HEK293 (cell line): ENCODE measurements at regions not wholly inside any gene's neighbourhood (a gene's known extent, or its start where the extent isn't known, plus 50 kb on each side); places are given as distances from the start of the nearest gene placed in this dataset.

Experiments
- CTCF ChIA-PET: fragments of 350-600 bp; formaldehyde crosslinking; extraction: SDS; loops from one replicate; lab custom pipeline; 2021; ENCODE audit warnings: antibody characterized with exemption; lab: Yijun Ruan, JAX
- POLR2A ChIA-PET: fragments of 300-600 bp; formaldehyde crosslinking; extraction: SDS; loops from one replicate; lab custom pipeline; 2020; ENCODE audit warnings: antibody characterized with exemption, inconsistent platforms; lab: Yijun Ruan, JAX
- H3K27ac ChIP-seq: fragments of 200-500 bp; sonication (Bioruptor generic); 2 replicates; pipeline ENCODE4 v1.5.1; 2014; ENCODE audit warnings: low read depth, low read length, control low read depth, inconsistent platforms; ENCODE audit errors: extremely low read depth
- H3K36me3 ChIP-seq, 2 experiments: fragments of 200-500 bp in 1 of 2; sonication (Bioruptor generic) in 1 of 2; 1 replicate in 1 of 2; 2 replicates in 1 of 2; pipeline ENCODE4 v1.5.1; 2014 to 2017; ENCODE audit warnings: inconsistent platforms in 2 of 2, low read length in 2 of 2; ENCODE audit not compliant: control insufficient read depth in 2 of 2, insufficient read depth in 1 of 2
- H3K4me1 ChIP-seq: fragments of 200-500 bp; sonication (Bioruptor generic); 2 replicates; pipeline ENCODE4 v1.5.1; 2014; ENCODE audit warnings: mild to moderate bottlenecking, low read length, inconsistent platforms; ENCODE audit not compliant: control insufficient read depth, insufficient read depth
- H3K4me3 ChIP-seq: 2 replicates; pipeline ENCODE4 v1.5.1; 2011; ENCODE audit warnings: low read depth, mild to moderate bottlenecking, control low read depth, low read length, moderate library complexity
- H3K9me3 ChIP-seq: fragments of 200-500 bp; sonication (Bioruptor generic); 2 replicates; pipeline ENCODE4 v1.5.1; 2014; ENCODE audit warnings: low read depth, low read length, inconsistent platforms; ENCODE audit not compliant: control insufficient read depth, insufficient read depth
- EGR2 ChIP-seq: fragments of 450-650 bp; formaldehyde crosslinking; IDR thresholded peaks from 2 replicates; pipeline ENCODE4 v1.5.1; 2016; ENCODE audit warnings: low read depth, missing biosample characterization, missing genetic modification characterization
- KLF9 ChIP-seq: fragments of 450-650 bp; formaldehyde crosslinking; IDR thresholded peaks from 2 replicates; pipeline ENCODE4 v1.5.1; 2016; ENCODE audit warnings: missing biosample characterization, missing genetic modification characterization, low read depth
- SP7 ChIP-seq: fragments of 450-650 bp; formaldehyde crosslinking; IDR thresholded peaks from 2 replicates; pipeline ENCODE4 v1.5.1; 2016; ENCODE audit warnings: missing biosample characterization, missing genetic modification characterization
- YY2 ChIP-seq: fragments of 450-650 bp; formaldehyde crosslinking; IDR thresholded peaks from 2 replicates; pipeline ENCODE4 v1.5.1; 2016; ENCODE audit warnings: missing biosample characterization, missing genetic modification characterization
- ZFP3 ChIP-seq: fragments of 450-650 bp; formaldehyde crosslinking; IDR thresholded peaks from 2 replicates; pipeline ENCODE4 v1.5.1; 2016; ENCODE audit warnings: low read depth, missing biosample characterization, missing genetic modification characterization
- ZNF140 ChIP-seq: fragments of 450-650 bp; formaldehyde crosslinking; IDR thresholded peaks from 2 replicates; pipeline ENCODE4 v1.5.1; 2016; ENCODE audit warnings: missing biosample characterization, missing genetic modification characterization
- ZNF404 ChIP-seq: fragments of 450-650 bp; formaldehyde crosslinking; IDR thresholded peaks from 2 replicates; pipeline ENCODE4 v1.5.1; 2017; ENCODE audit warnings: missing biosample characterization, missing genetic modification characterization
- ZNF433 ChIP-seq: fragments of 450-650 bp; formaldehyde crosslinking; IDR thresholded peaks from 2 replicates; pipeline ENCODE4 v1.5.1; 2016; ENCODE audit warnings: missing biosample characterization, missing genetic modification characterization, low read depth
- ZNF571 ChIP-seq: fragments of 450-650 bp; formaldehyde crosslinking; IDR thresholded peaks from 2 replicates; pipeline ENCODE4 v1.5.0; 2017; ENCODE audit warnings: missing biosample characterization, missing genetic modification characterization
- ZNF658 ChIP-seq: fragments of 450-650 bp; formaldehyde crosslinking; IDR thresholded peaks from 2 replicates; pipeline ENCODE4; 2016; ENCODE audit warnings: missing biosample characterization, missing genetic modification characterization
- ZNF707 ChIP-seq: fragments of 450-650 bp; formaldehyde crosslinking; IDR thresholded peaks from 2 replicates; pipeline ENCODE4 v1.5.1; 2016; ENCODE audit warnings: missing biosample characterization, missing genetic modification characterization
- TF ChIP-seq, protein P1 (sequence below): fragments of 450-650 bp; IDR thresholded peaks from 2 replicates; pipeline ENCODE4 v1.5.1; 2018; ENCODE audit warnings: missing biosample characterization, missing genetic modification characterization
- TF ChIP-seq, protein P2 (sequence below): fragments of 450-650 bp; formaldehyde crosslinking; IDR thresholded peaks from 2 replicates; pipeline ENCODE4 v1.5.1; 2016; ENCODE audit warnings: missing biosample characterization, missing genetic modification characterization
- TF ChIP-seq, protein P3 (sequence below): fragments of 450-650 bp; formaldehyde crosslinking; IDR thresholded peaks from 2 replicates; pipeline ENCODE4 v1.5.1; 2016; ENCODE audit warnings: missing biosample characterization, missing genetic modification characterization
- TF ChIP-seq, protein P4 (sequence below): fragments of 450-650 bp; formaldehyde crosslinking; IDR thresholded peaks from 2 replicates; pipeline ENCODE4 v1.5.1; 2016; ENCODE audit warnings: missing biosample characterization, missing genetic modification characterization
- TF ChIP-seq, protein P5 (sequence below): fragments of 450-650 bp; formaldehyde crosslinking; IDR thresholded peaks from 2 replicates; pipeline ENCODE4 v1.5.1; 2016; ENCODE audit warnings: missing biosample characterization, missing genetic modification characterization, borderline replicate concordance

DNA sequence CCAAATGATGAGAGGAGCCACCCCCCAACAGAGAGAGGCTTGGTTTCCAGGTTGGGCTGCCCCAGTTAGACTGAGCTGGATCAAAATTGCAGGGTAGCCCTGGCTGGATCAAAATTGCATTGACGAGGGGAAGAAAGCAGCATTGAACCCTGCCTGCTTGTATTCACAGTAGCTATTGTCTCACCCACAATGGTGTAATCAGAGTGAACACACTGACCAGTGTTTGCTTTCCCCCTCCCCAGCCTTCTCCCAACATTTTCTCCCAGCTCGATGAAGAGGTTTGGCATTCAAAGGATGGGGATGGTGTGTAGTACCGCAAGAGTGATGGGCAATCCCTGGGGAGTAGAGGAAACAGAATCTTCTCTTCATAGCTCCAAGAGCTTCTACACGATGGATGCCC lies 223.8 kb downstream of the ADAMTS9 start:
- Histone ChIP-seq H3K27ac (no peak overlapping the region), H3K4me3 (no peak overlapping the region), H3K36me3 (no peaks in the 10 kb centered on the region), H3K4me1 (no peaks in the 10 kb centered on the region), H3K9me3 (no peaks in the 10 kb centered on the region)
- ChIA-PET CTCF (interaction anchor here (0.6 to 2.0 kb wide), 13 partner anchors 9 to 452 kb away, joined by 3 to 11 read pairs (median 3); no protein-coding TSS in a partner anchor), POLR2A (no interaction called here)
- TF ChIP-seq ZFP3 (tag by site-specific recombination) (no peak), ZNF404 (tag by site-specific recombination) (no peak), ZNF658 (no peak), EGR2 (no peak), ZNF140 (tag by site-specific recombination) (no peak), YY2 (tag by site-specific recombination) (no peak), ZNF571 (no peak), KLF9 (tag by site-specific recombination) (no peak), ZNF707 (tag by site-specific recombination) (no peak), ZNF433 (tag by site-specific recombination) (no peak), SP7 (tag by site-specific recombination) (no peak)
- TF ChIP-seq, protein P1, sequence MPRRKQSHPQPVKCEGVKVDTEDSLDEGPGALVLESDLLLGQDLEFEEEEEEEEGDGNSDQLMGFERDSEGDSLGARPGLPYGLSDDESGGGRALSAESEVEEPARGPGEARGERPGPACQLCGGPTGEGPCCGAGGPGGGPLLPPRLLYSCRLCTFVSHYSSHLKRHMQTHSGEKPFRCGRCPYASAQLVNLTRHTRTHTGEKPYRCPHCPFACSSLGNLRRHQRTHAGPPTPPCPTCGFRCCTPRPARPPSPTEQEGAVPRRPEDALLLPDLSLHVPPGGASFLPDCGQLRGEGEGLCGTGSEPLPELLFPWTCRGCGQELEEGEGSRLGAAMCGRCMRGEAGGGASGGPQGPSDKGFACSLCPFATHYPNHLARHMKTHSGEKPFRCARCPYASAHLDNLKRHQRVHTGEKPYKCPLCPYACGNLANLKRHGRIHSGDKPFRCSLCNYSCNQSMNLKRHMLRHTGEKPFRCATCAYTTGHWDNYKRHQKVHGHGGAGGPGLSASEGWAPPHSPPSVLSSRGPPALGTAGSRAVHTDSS (tag by site-specific recombination) = no peak
- TF ChIP-seq, protein P2, sequence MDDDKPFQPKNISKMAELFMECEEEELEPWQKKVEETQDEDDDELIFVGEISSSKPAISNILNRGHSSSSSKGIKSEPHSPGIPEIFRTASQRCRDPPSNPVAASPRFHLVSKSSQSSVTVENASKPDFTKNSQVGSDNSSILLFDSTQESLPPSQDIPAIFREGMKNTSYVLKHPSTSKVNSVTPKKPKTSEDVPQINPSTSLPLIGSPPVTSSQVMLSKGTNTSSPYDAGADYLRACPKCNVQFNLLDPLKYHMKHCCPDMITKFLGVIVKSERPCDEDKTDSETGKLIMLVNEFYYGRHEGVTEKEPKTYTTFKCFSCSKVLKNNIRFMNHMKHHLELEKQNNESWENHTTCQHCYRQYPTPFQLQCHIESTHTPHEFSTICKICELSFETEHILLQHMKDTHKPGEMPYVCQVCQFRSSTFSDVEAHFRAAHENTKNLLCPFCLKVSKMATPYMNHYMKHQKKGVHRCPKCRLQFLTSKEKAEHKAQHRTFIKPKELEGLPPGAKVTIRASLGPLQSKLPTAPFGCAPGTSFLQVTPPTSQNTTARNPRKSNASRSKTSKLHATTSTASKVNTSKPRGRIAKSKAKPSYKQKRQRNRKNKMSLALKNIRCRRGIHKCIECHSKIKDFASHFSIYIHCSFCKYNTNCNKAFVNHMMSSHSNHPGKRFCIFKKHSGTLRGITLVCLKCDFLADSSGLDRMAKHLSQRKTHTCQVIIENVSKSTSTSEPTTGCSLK = no peak
- TF ChIP-seq, protein P3, sequence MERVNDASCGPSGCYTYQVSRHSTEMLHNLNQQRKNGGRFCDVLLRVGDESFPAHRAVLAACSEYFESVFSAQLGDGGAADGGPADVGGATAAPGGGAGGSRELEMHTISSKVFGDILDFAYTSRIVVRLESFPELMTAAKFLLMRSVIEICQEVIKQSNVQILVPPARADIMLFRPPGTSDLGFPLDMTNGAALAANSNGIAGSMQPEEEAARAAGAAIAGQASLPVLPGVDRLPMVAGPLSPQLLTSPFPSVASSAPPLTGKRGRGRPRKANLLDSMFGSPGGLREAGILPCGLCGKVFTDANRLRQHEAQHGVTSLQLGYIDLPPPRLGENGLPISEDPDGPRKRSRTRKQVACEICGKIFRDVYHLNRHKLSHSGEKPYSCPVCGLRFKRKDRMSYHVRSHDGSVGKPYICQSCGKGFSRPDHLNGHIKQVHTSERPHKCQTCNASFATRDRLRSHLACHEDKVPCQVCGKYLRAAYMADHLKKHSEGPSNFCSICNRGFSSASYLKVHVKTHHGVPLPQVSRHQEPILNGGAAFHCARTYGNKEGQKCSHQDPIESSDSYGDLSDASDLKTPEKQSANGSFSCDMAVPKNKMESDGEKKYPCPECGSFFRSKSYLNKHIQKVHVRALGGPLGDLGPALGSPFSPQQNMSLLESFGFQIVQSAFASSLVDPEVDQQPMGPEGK (tag by site-specific recombination) = no peak
- TF ChIP-seq, protein P4, sequence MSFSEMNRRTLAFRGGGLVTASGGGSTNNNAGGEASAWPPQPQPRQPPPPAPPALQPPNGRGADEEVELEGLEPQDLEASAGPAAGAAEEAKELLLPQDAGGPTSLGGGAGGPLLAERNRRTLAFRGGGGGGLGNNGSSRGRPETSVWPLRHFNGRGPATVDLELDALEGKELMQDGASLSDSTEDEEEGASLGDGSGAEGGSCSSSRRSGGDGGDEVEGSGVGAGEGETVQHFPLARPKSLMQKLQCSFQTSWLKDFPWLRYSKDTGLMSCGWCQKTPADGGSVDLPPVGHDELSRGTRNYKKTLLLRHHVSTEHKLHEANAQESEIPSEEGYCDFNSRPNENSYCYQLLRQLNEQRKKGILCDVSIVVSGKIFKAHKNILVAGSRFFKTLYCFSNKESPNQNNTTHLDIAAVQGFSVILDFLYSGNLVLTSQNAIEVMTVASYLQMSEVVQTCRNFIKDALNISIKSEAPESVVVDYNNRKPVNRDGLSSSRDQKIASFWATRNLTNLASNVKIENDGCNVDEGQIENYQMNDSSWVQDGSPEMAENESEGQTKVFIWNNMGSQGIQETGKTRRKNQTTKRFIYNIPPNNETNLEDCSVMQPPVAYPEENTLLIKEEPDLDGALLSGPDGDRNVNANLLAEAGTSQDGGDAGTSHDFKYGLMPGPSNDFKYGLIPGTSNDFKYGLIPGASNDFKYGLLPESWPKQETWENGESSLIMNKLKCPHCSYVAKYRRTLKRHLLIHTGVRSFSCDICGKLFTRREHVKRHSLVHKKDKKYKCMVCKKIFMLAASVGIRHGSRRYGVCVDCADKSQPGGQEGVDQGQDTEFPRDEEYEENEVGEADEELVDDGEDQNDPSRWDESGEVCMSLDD (tag by site-specific recombination) = no peak
- TF ChIP-seq, protein P5, sequence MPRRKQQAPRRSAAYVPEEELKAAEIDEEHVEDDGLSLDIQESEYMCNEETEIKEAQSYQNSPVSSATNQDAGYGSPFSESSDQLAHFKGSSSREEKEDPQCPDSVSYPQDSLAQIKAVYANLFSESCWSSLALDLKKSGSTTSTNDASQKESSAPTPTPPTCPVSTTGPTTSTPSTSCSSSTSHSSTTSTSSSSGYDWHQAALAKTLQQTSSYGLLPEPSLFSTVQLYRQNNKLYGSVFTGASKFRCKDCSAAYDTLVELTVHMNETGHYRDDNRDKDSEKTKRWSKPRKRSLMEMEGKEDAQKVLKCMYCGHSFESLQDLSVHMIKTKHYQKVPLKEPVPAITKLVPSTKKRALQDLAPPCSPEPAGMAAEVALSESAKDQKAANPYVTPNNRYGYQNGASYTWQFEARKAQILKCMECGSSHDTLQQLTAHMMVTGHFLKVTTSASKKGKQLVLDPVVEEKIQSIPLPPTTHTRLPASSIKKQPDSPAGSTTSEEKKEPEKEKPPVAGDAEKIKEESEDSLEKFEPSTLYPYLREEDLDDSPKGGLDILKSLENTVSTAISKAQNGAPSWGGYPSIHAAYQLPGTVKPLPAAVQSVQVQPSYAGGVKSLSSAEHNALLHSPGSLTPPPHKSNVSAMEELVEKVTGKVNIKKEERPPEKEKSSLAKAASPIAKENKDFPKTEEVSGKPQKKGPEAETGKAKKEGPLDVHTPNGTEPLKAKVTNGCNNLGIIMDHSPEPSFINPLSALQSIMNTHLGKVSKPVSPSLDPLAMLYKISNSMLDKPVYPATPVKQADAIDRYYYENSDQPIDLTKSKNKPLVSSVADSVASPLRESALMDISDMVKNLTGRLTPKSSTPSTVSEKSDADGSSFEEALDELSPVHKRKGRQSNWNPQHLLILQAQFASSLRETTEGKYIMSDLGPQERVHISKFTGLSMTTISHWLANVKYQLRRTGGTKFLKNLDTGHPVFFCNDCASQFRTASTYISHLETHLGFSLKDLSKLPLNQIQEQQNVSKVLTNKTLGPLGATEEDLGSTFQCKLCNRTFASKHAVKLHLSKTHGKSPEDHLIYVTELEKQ = no peak
